Ishikawa (cell line): ENCODE measurements at regions not wholly inside any gene's neighbourhood (a gene's known extent, or its start where the extent isn't known, plus 50 kb on each side); places are given as distances from the start of the nearest gene placed in this dataset.

ENCODE experiments used
- CEBPB ChIP-seq: IDR thresholded peaks from 2 replicates; pipeline ENCODE4 v1.6.1; 2012
- CREB1 ChIP-seq: IDR thresholded peaks from 2 replicates; pipeline ENCODE4 v1.6.1; 2012; ENCODE audit warnings: low read depth
- EGR1 ChIP-seq: IDR thresholded peaks from 2 replicates; pipeline ENCODE4 v1.6.1; 2012
- EP300 ChIP-seq: IDR thresholded peaks from 2 replicates; pipeline ENCODE4 v1.6.1; 2012; ENCODE audit warnings: borderline replicate concordance
- FOXM1 ChIP-seq: IDR thresholded peaks from 2 replicates; pipeline ENCODE4 v1.6.1; 2012; ENCODE audit warnings: low read depth, borderline replicate concordance
- NFIC ChIP-seq: IDR thresholded peaks from 2 replicates; pipeline ENCODE4 v1.6.1; 2012
- RAD21 ChIP-seq: IDR thresholded peaks from 2 replicates; pipeline ENCODE4 v1.6.1; 2012; ENCODE audit warnings: low read depth
- REST ChIP-seq: IDR thresholded peaks from 2 replicates; pipeline ENCODE4 v1.6.1; 2012; ENCODE audit warnings: low read depth, mild to moderate bottlenecking
- TAF1 ChIP-seq: IDR thresholded peaks from 2 replicates; pipeline ENCODE4 v1.6.1; 2012; ENCODE audit warnings: low read depth, mild to moderate bottlenecking
- TCF12 ChIP-seq: IDR thresholded peaks from 2 replicates; pipeline ENCODE4 v1.6.1; 2012; ENCODE audit warnings: low read depth
- TEAD4 ChIP-seq: IDR thresholded peaks from 2 replicates; pipeline ENCODE4 v1.6.1; 2012
- USF1 ChIP-seq: IDR thresholded peaks from 2 replicates; pipeline ENCODE4 v1.6.1; 2012
- YY1 ChIP-seq: IDR thresholded peaks from 2 replicates; pipeline ENCODE4 v1.6.1; 2012; ENCODE audit warnings: low read depth
- ZBTB7A ChIP-seq: IDR thresholded peaks from 2 replicates; pipeline ENCODE4 v1.6.1; 2012; ENCODE audit warnings: low read depth
- TF ChIP-seq, protein P1 (sequence below): IDR thresholded peaks from 2 replicates; pipeline ENCODE4 v1.6.1; 2012

GRCh38 chr22:48545987-48546386 lies 1281.7 kb downstream of the BRD1 start:
- TF ChIP-seq USF1 = no peak

DNA sequence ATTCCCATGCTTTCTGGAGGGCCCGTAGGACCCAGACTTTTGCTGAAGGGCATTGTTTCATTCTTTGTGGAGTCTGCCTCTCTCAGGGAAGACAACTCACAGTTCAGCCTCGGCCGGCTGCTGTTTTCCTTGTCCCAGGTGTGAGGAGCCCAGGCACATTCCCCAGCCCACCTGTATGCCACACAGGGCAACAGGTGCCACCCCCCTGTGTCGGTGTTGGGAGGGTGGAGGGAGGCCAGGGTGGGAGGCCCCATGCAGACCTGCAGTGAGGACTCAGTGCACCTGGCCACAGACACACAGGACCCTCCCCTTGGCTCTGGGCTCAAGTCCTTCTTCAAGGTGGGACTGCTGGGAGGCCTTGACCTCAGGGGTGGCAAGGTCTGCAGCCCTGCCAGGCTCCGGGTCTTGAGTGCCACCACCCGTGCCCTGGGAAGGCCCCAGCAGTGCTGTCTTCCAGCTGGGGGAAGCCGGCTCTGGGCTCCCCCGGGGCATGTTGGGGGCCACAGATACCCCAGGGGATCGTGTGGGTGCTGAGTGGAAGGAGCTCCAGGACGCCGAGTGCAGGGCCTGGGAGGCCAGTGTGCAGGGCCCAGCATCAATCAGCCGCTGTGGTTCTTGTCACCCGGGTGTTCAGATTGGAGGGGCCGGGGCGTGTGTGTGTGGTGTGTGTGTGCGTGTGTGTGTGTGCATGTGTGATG lies 1286.1 kb downstream of the BRD1 start:
- TF ChIP-seq USF1 (no peak), CREB1 (no peak), EGR1 (no peak), CEBPB (no peak), RAD21 (no peak), NFIC (no peak), EP300 (no peak), TEAD4 (no peak), YY1 (no peak), TCF12 (no peak), FOXM1 (no peak), ZBTB7A (no peak), REST (no peak), TAF1 (no peak)
- TF ChIP-seq, protein P1, sequence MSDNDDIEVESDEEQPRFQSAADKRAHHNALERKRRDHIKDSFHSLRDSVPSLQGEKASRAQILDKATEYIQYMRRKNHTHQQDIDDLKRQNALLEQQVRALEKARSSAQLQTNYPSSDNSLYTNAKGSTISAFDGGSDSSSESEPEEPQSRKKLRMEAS = no peak

GRCh38 chr22:48539261-48539660 lies 1288.4 kb downstream of the BRD1 start:
- TF ChIP-seq TAF1 (no peak), YY1 (no peak), CREB1 (no peak), USF1 (no peak), RAD21 (no peak)

GRCh38 chr22:48538291-48538820 lies 1289.3 kb downstream of the BRD1 start:
- TF ChIP-seq TEAD4 (no peak), REST (no peak), YY1 (no peak), FOXM1 (no peak), ZBTB7A (no peak), EP300 (no peak), USF1 (no peak), EGR1 (no peak), CREB1 (no peak), NFIC (no peak), CEBPB (no peak)
- TF ChIP-seq, protein P1 = no peak

- no peak for TF ChIP-seq TAF1
- TF ChIP-seq CEBPB = no peak
- TF ChIP-seq TCF12 = no peak
- no peak for TF ChIP-seq TEAD4
- no peak for TF ChIP-seq RAD21
- TF ChIP-seq EP300 = no peak
- TF ChIP-seq, protein P1 = no peak
Measured at GRCh38 chr22:48537343-48537680, 1290.4 kb downstream of the BRD1 start.
